Stomach smooth muscle (tissue), 2 donors: ENCODE measurements at regions not wholly inside any gene's neighbourhood (a gene's known extent, or its start where the extent isn't known, plus 50 kb on each side); places are given as distances from the start of the nearest gene placed in this dataset.
A peak's percentile ranks its signal among the peaks of the same experiment; 100 is the strongest.

Experiments
- H3K27ac ChIP-seq: one replicate; pipeline ENCODE4 v1.7.0; 2013; ENCODE audit warnings: mild to moderate bottlenecking, low read length, inconsistent platforms
- H3K27me3 ChIP-seq, 2 donors: one replicate each; pipeline ENCODE4 v1.7.0; 2013; ENCODE audit warnings: low read length in 2 of 2; ENCODE audit not compliant: insufficient read depth in 2 of 2, control insufficient read depth in 1 of 2
- H3K36me3 ChIP-seq, 2 donors: one replicate each; pipeline ENCODE4 v1.7.0; 2013; ENCODE audit warnings: low read length in 2 of 2; ENCODE audit not compliant: control insufficient read depth in 2 of 2, insufficient read depth in 2 of 2
- H3K4me1 ChIP-seq: one replicate; pipeline ENCODE4 v1.7.0; 2013; ENCODE audit warnings: low read length; ENCODE audit not compliant: control insufficient read depth, insufficient read depth
- H3K4me3 ChIP-seq, 2 donors: one replicate each; pipeline ENCODE4 v1.7.0; 2013; ENCODE audit warnings: low read length in 2 of 2
- H3K9ac ChIP-seq, 2 donors: one replicate each; pipeline ENCODE4 v1.7.0; 2013; ENCODE audit warnings: low read length in 2 of 2, mild to moderate bottlenecking in 1 of 2
- H3K9me3 ChIP-seq, 2 donors: one replicate each; pipeline ENCODE4 v1.7.0; 2013; ENCODE audit warnings: low read length in 2 of 2; ENCODE audit not compliant: control insufficient read depth in 2 of 2
- donor health status: healthy.
- donor health status: Pancreatic carcinoma.

DNA sequence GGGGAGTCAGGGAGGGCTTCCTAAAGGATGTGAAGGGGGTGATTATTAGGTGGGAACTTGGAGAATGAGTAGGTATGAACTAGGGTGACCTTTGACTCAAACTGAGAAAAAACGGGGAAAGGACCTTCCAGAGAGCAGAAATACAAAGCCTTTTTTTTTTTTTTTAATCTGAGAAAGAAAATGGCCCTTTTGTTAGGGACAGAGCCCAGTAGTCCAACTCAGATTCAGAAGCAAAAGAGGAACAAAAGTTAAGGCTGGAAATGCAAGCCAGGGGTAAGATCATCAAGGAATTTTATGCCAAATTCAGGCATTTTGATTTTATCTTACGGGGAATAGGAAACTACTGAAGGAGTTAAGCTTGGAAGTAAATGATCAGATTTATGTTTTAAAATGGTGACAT lies 96.0 kb upstream of the SMYD2 start:
- Histone ChIP-seq H3K9me3 (peaks cover 0 to 9% of the 10 kb centered on the region in 2 donors), H3K4me1 (peaks cover 5% of the 10 kb centered on the region), H3K27me3 (peaks cover 24 to 38% of the 10 kb centered on the region in 2 donors), H3K36me3 (no peaks in the 10 kb centered on the region), H3K9ac (no peak overlapping the region), H3K27ac (no peak overlapping the region), H3K4me3 (no peak overlapping the region)

DNA sequence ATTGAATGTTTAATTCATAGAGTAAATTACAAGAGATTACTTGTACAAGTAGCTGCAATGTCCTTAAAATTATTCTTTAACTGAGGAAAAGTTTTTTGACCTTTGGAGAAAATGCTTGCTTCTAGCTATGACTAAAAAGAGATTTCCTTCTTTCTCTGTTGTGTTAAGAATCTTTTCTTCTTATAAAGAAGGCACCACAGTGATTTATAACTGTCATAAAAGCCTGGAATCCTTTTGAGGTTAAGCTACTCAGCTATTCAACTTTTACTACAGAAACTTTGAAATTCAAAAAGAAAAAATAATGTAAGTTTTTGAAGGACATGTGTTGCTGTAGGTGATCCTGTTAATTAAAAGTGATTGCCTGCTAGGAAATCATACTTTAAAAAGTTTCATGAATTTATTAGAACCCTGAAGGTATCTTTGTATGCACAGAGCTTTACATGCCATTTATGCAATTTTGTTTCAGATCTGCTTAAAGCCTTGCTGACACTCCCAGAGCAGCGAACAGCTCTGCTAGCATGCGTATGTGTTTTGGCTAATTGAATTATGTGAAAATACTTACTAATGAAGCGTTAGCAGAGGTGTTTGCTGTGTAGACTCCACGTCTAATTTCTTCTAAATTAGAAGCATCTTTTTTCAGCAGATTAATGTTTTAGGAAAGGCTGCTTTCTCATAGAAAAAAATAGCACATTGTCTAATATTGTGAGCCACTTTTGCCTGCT lies 94.7 kb upstream of the SMYD2 start:
- Histone ChIP-seq H3K4me3 (no peak overlapping the region), H3K4me1 (peaks cover 5% of the 10 kb centered on the region), H3K27me3 (peaks cover 24 to 41% of the 10 kb centered on the region in 2 donors), H3K27ac (no peak overlapping the region), H3K9me3 (peaks cover 0 to 9% of the 10 kb centered on the region in 2 donors), H3K9ac (no peak overlapping the region), H3K36me3 (no peaks in the 10 kb centered on the region)

DNA sequence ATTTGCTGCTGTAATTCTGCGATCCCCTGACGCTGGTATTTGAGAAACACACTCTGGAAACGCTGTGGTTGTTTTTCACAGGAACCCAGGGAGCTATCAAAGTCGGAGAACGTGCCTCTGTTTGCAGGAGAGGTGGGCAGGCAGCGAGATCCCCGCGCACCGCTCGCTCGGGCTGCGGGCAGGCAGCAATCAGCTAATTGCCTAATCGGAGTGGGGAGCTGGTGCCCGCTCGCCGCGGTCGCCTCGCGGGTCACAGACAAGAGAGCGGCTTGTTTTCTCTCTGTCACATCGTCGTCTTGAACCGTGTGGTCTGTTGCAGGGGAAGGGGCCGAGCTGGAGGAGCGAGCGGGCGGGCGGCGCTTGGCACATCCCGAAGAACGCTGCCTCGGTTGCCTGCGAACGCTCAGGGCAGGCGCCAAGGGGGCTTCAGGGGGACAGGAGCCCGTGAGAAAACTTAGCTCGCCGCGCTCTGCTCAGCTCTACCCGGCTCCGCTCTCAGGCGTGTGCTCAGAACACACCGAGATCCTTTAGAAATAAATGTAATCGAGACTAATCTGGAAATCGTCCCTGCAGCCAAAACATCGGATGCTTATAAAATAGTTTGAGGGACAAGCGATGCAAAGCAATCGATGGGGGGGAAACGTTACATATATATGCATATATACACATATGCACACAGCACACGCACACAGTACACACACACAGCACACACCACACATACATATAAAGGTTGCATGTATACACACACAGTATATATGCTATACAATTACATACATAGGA lies 93.6 kb upstream of the SMYD2 start:
- peaks cover 24 to 41% of the 10 kb centered on the region in 2 donors for H3K27me3 ChIP-seq

DNA sequence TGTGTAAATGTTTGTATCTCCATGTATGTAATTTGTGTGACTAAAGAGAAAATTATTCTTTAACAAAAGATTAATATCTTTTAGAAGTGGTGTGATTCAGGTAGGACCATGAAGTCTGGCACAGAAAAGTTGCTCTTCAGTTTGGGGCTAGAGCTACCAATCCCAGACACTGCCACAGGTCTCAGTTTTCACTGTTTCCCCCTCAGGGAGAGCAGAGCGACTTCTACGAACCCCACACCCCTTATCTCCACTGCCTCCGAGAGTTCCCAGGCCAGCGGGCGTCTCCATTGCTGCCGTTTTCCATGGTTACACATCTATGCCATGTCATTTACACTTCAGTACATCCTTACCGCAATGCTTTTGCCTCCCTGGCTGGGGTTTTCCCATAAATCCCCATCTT lies 93.0 kb upstream of the SMYD2 start:
- Histone ChIP-seq H3K36me3 (no peaks in the 10 kb centered on the region), H3K9me3 (peaks cover 0 to 9% of the 10 kb centered on the region in 2 donors), H3K27ac (no peak overlapping the region), H3K4me3 (no peak overlapping the region), H3K27me3 (peaks cover 25 to 43% of the 10 kb centered on the region in 2 donors), H3K4me1 (peaks cover 5% of the 10 kb centered on the region), H3K9ac (no peak overlapping the region)

More for the DNA sequence above, 93.6 kb upstream of the SMYD2 start:
- no peaks in the 10 kb centered on the region for H3K36me3 ChIP-seq
- peaks cover 5% of the 10 kb centered on the region for H3K4me1 ChIP-seq
- H3K9me3 ChIP-seq: peaks cover 0 to 9% of the 10 kb centered on the region in 2 donors
- H3K27ac ChIP-seq: no peak overlapping the region
- H3K4me3 ChIP-seq: peak overlapping the region; percentile 34 to 56
- H3K9ac ChIP-seq: no peak overlapping the region

DNA sequence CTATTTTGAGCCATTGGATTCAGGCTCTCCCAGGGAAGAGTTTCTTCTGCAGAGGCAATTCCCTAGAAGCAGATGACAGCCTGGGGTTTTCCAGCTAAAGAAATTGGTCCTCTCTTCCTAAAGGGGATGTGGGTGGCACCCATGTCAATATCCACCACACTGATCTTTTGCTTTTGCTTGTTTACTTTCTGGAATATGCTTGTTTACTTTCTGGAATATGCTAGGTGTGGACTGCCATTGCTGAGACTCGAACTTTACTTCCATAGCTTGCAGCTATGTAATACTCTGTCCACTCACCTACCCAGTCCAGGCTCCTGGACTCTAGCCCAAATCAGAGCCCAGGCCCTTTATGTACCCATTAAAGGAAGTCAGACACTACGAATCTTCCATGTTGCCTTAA lies 92.1 kb upstream of the SMYD2 start:
- H3K4me3 ChIP-seq: no peak overlapping the region
- H3K27ac ChIP-seq: no peak overlapping the region
- H3K27me3 ChIP-seq: peaks cover 27 to 45% of the 10 kb centered on the region in 2 donors
- no peaks in the 10 kb centered on the region for H3K36me3 ChIP-seq
- peaks cover 5% of the 10 kb centered on the region for H3K4me1 ChIP-seq
- H3K9ac ChIP-seq: no peak overlapping the region
- peaks cover 0 to 9% of the 10 kb centered on the region in 2 donors for H3K9me3 ChIP-seq

DNA sequence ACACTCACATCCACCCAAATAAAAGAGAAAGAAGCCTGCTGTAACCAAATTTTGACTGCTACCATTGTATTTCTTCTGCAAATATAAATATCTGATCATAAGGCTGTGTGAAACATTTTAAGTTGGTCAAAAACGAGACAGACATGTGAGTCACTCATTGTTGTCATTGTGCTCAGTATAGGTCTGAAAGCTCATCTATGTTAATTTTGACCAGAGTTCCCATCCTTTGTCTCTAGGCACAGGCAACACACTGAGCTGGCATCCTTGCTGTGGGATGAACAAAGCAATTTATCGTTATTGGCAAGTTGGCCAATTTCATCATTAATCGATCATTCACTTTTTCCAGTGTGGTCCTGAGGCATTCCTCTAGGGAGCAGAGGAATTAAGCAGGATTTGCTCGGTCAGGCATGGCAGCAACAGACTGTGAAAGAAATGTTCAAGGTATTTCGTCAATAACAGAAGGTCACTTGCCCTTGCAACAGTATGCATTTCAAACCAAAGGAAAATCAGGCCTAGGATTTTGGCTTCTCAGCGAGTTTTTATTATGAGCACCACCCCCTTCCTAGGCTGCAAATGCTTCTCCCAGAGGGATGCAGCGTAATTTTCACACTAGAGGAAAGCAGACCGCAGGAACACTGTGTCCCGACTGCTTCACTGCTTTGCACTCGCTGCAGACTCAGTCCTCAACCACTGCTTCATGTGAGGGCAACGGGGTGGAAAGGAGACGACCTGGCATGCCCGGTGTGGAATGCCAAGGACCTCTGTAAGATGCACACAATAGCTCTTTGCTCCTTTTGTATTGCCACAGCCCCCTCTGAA lies 87.9 kb upstream of the SMYD2 start:
- no peak overlapping the region for H3K4me3 ChIP-seq
- H3K27me3 ChIP-seq: peaks cover 10 to 15% of the 10 kb centered on the region in 2 donors
- no peaks in the 10 kb centered on the region for H3K4me1 ChIP-seq
- no peaks in the 10 kb centered on the region for H3K36me3 ChIP-seq
- H3K9ac ChIP-seq: no peak overlapping the region
- H3K27ac ChIP-seq: no peak overlapping the region
- H3K9me3 ChIP-seq: peaks cover 0 to 6% of the 10 kb centered on the region in 2 donors

DNA sequence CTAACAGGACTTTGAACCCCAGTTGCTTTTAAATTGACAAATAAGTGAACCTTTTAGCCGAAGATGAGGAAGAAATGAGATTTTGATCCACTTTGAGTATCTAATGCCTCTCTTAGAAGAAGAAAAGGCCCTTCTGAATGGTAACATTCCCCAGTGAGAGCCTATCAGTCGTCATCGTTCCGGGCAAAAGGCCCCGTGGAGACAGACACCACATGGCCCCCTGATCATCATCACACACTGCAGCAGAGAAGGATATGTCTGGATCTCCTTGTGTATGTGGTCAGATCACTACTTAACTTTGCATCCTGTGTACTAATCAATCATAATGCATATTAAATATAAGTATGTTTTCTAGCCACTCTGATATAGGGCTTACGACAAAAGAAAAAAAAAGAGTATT lies 87.3 kb upstream of the SMYD2 start:
- H3K27ac ChIP-seq: no peak overlapping the region
- peaks cover 4 to 11% of the 10 kb centered on the region in 2 donors for H3K27me3 ChIP-seq
- no peak overlapping the region for H3K4me3 ChIP-seq
- H3K9ac ChIP-seq: no peak overlapping the region
- H3K9me3 ChIP-seq: peaks cover 0 to 2% of the 10 kb centered on the region in 2 donors
- no peaks in the 10 kb centered on the region for H3K36me3 ChIP-seq
- no peaks in the 10 kb centered on the region for H3K4me1 ChIP-seq

DNA sequence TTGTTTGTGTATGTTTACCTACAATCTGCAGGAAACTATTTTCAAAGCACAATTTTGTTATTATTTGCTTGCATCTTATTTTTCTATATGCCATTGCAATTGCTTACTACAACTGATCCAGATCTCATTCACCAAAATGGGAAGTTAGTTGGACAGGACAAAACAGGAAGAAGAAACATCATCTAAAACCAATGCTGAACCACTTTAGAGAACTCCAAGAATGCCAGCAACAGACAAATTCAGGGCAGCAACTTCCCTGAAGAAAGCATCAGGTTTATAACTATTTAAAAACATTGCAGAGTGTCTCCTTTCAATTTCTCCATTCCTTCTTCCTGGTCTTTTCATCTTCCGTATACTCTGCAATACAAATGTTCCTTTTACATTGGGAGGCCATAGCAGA lies 82.4 kb upstream of the SMYD2 start:
- Histone ChIP-seq H3K4me3 (no peak overlapping the region), H3K27me3 (no peaks in the 10 kb centered on the region), H3K9ac (no peak overlapping the region), H3K9me3 (no peaks in the 10 kb centered on the region), H3K4me1 (no peaks in the 10 kb centered on the region), H3K36me3 (no peaks in the 10 kb centered on the region), H3K27ac (no peak overlapping the region)

DNA sequence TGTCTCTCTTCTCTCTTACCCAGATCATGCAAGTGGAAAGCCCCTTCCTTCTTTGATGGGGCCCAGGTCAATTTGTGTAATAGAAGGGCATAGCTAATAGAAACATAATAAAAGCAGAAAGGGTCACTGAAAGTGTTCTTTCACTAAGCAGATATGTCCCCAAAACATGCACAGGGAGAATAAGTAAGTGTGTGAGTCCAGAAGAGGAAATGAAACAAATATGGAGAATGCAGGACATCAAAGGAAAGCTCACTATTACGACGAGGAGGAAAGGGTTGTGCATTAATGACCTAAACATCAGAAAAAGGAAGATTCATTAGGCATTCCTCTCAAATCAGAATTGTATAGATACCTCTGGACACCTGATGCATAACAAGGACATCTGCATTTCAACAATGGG lies 81.4 kb upstream of the SMYD2 start:
- Histone ChIP-seq H3K36me3 (no peaks in the 10 kb centered on the region), H3K27me3 (no peaks in the 10 kb centered on the region), H3K4me3 (no peak overlapping the region), H3K9me3 (no peaks in the 10 kb centered on the region), H3K4me1 (no peaks in the 10 kb centered on the region), H3K9ac (no peak overlapping the region), H3K27ac (no peak overlapping the region)

DNA sequence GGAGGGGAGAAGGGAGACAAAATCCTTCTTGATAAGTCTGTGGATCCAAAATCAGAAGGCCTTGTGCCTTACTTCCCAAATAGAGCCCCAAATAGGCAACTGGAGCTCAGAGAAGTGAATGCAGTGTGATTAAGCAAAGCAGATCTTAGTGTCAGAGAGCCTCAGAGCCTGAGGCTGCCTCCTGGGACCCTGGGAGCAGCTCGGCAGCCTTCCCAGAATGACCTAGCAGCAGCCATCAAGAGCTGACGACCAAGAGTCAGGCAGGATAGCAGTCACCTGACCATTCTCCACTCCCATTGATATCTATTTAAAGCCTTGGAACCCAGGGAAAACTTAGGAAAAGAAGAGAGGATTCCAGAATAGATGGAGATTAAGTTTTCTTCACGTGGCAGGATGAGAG lies 78.0 kb upstream of the SMYD2 start:
- Histone ChIP-seq H3K36me3 (no peaks in the 10 kb centered on the region), H3K27me3 (no peaks in the 10 kb centered on the region), H3K9ac (no peak overlapping the region), H3K4me3 (no peak overlapping the region), H3K4me1 (no peaks in the 10 kb centered on the region), H3K9me3 (no peaks in the 10 kb centered on the region), H3K27ac (no peak overlapping the region)
